VCaP (cell line): ENCODE measurements at regions not wholly inside any gene's neighbourhood (a gene's known extent, or its start where the extent isn't known, plus 50 kb on each side); places are given as distances from the start of the nearest gene placed in this dataset.

Experiments used
- H3K27ac ChIP-seq: fragments of 450-650 bp; 2 replicates; pipeline ENCODE4 v1.5.1; 2017
- TF ChIP-seq, protein P1 (sequence below): fragments of 450-650 bp; conservative IDR thresholded peaks from 2 replicates; pipeline ENCODE4 v1.5.1; 2017; ENCODE audit warnings: mild to moderate bottlenecking, moderate library complexity

DNA sequence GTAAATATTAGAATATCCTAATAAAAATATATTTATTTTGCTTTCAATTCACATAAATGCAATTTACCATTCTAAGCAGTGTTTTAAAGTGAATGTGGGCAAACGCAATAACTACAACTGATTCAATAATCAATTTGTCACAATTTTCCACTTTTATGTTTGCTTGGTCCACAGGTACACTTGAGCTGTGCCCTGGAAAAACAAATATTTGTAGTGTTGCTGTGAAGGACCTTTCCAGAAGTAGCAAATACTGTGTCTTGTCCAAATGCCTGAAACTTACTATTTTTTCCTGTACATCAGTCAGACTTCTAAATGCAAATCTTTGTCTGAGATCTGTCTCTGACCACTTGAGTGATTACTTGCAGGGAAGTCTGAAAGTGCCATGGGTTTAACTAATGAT is 845.8 kb upstream of the SLITRK5 start:
- H3K27ac ChIP-seq: no peak overlapping the region
- TF ChIP-seq, protein P1, sequence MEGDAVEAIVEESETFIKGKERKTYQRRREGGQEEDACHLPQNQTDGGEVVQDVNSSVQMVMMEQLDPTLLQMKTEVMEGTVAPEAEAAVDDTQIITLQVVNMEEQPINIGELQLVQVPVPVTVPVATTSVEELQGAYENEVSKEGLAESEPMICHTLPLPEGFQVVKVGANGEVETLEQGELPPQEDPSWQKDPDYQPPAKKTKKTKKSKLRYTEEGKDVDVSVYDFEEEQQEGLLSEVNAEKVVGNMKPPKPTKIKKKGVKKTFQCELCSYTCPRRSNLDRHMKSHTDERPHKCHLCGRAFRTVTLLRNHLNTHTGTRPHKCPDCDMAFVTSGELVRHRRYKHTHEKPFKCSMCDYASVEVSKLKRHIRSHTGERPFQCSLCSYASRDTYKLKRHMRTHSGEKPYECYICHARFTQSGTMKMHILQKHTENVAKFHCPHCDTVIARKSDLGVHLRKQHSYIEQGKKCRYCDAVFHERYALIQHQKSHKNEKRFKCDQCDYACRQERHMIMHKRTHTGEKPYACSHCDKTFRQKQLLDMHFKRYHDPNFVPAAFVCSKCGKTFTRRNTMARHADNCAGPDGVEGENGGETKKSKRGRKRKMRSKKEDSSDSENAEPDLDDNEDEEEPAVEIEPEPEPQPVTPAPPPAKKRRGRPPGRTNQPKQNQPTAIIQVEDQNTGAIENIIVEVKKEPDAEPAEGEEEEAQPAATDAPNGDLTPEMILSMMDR: no peak

DNA sequence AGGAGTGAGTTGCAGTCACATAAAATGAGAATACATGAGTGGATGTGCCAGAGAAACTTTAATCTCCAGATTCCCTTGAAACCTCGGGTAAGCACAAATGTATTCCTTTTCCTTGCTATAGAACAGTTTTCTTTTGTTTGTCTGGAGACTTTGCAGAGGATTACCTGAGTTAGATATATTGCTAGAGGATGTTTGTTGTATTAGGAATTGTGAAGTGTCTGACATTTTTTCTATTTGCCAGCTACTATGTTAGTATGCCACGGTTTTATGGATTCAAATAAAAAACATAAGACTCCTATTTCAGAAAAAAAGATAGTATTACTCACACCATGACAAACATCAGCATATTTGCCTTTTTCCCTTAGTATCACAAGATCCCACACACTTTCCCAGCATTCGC is 844.9 kb upstream of the SLITRK5 start:
- no peak overlapping the region for H3K27ac ChIP-seq
- TF ChIP-seq, protein P1: no peak

DNA sequence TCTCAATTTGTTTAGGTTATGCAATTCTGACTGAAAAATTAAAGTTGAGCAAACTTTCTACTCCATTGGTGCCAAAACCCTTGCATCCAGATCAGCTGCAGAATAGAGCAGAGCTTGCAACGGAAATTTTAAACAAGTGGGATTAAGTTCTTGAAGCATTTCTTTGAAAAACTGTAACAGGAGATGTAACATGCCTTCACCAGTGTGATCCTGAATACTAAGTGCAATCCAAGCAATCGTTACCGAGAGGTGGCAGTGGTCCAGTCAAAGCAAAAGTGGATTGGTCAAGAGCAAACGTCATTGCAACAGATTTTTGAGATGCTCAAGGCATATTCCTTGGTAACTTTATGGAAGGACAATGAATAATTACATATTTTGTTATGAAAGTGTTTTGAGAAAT is 841.1 kb upstream of the SLITRK5 start:
- TF ChIP-seq, protein P1: no peak
- H3K27ac ChIP-seq: no peak overlapping the region

DNA sequence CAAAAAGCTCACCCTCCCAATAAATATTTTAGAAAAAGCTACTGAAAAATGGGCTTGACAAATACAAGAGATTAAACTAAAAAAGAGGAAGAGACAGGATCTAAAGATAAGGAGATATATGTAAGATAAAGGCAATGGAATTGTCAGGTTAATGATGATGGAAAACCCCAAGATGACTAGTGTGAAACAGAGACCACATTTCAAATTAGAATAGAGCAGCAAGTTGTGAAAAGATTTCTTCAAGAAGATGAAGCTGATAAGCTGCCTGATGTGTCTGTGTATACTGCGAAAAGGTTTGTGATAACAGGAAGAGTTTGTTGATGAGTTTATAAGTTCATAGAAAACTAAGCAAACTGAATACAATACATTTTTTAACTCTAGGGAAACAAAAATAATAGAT is 840.1 kb upstream of the SLITRK5 start:
- no peak overlapping the region for H3K27ac ChIP-seq
- TF ChIP-seq, protein P1: no peak

DNA sequence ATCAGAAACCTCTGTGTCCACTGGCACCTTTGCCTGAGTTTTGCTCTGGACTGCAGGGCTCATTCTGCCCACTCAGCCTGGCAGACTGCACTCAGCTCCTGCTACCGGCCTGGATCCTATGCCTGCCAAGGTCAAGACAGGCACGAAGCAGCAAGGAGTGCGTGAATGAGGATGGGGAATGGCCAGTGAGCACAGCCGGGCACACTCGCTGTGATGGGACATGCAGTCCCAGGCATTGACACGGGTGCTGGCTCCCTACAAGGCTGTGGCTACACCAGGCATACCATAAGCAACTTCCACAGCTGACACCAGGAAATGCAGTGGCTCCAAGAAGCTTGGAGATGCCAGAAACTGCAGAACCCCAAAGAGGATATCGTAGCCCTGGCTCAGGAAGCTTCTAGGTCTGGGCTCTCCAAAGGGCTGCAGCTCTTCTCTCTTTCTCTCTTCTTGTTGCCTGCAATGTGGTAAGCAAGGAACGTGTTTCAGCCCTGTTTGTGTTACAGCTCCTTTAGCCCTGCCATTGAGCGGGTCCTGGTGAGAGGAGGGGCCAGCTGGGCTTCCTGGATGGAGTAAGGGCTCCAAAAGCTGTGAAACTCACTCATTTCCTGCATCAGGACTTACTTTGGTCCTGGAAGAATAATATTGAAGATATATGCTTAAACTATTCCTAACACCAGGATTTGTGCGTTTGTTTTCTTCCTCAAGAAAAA is 832.6 kb upstream of the SLITRK5 start:
- H3K27ac ChIP-seq: no peak overlapping the region

DNA sequence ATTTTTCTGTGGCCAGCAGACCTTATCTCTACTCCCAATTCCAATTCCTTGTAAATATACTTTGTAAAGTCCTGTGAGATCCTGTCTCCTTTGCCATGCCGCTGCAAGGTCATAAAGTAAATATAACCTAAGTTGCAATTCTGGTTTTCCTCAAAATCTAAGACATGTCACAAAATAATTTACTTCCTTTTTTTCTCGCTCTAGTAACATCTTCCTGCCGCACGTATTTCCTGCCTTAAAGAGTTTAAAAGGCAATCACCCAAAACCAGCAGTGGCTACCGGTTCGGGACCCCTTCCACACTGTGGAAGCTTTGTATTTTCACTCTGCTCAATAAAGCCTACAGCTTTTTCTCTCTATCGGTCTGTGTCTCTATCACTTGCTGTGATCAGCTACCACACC is 832.0 kb upstream of the SLITRK5 start:
- TF ChIP-seq, protein P1: no peak
- no peak overlapping the region for H3K27ac ChIP-seq

More for the DNA sequence above, 832.6 kb upstream of the SLITRK5 start:
- TF ChIP-seq, protein P1: no peak

DNA sequence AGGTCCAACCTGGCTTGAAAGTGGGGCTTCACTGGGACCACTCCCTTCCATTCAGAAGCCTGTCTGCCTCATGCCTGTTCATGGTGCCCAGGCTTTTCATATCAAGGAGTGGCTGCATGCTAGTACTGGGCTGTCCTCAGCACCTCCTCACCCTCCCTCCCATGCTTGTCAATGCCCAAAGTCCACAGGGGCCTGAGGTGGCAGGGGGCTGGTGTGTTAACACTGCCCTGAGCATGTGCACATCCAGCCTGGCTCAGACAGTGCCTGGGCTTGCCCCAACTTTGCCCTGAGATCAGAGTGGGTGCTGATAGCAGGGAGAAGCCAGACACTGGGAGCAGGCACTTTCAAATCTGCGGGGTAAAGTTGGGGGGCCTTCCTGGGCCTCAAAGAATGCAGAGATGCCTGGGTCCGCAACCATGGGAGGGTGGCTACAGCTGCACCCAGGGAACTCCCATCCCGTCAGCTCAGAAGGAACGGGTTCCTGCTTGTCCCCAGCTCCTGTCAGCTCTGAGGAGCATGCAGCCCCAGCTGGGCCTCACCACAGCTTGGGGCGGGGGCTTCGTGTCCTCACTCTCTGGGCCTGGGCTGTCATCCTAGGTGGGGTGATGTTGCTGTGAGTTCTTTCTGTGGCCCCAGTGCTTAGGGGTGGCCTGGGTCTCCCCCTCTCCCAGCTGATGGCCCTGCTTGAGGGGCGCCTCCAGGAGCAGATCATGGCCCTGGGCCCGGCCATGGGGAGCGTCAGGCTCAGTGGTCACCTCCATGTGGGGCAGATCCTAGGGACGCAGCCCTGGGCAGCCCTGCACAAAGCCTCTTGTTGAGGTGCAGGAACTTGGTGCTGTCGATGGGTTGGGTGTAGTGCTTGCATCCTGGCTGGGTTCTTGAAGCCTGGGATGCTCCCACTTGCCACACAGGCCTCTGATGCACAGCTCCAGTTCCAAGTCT is 830.6 kb upstream of the SLITRK5 start:
- TF ChIP-seq, protein P1: no peak
- no peak overlapping the region for H3K27ac ChIP-seq
